Neural cell (in vitro differentiated cells): ENCODE measurements at regions not wholly inside any gene's neighbourhood (a gene's known extent, or its start where the extent isn't known, plus 50 kb on each side); places are given as distances from the start of the nearest gene placed in this dataset.

Experiments used
- H2AFZ ChIP-seq: fragments of 200-600, 300-800 bp; sonication (generic), shearing (Covaris generic); 2 replicates; pipeline ENCODE4 v1.6.0; 2014; ENCODE audit warnings: low read depth, mild to moderate bottlenecking, antibody characterized with exemption, low read length, moderate library complexity
- H3F3A ChIP-seq: fragments of 200-600 bp; shearing (Covaris generic); 2 replicates; pipeline ENCODE4 v1.6.1; 2016; ENCODE audit warnings: mild to moderate bottlenecking, moderate library complexity, mixed read lengths, antibody characterized with exemption, low read length; ENCODE audit not compliant: insufficient read depth, poor library complexity, severe bottlenecking
- H3K27ac ChIP-seq: fragments of 200-600, 300-800 bp; sonication (generic), shearing (Covaris generic); 2 replicates; pipeline ENCODE4 v1.5.1; 2014; ENCODE audit warnings: mild to moderate bottlenecking, low read length, moderate library complexity
- H3K27me3 ChIP-seq: fragments of 300-800, 200-600 bp; sonication (generic), shearing (Covaris generic); 2 replicates; pipeline ENCODE4 v1.6.0; 2014; ENCODE audit warnings: mild to moderate bottlenecking, low read depth, low read length, moderate library complexity; ENCODE audit not compliant: insufficient read depth
- H3K36me3 ChIP-seq: fragments of 300-800, 200-600 bp; sonication (generic), shearing (Covaris generic); 2 replicates; pipeline ENCODE4 v1.5.1; 2014; ENCODE audit warnings: mild to moderate bottlenecking, antibody characterized with exemption, low read length, moderate library complexity; ENCODE audit not compliant: insufficient read depth
- H3K4me2 ChIP-seq: fragments of 300-800, 200-600 bp; sonication (generic), shearing (Covaris generic); 2 replicates; pipeline ENCODE4 v1.6.0; 2014; ENCODE audit warnings: mild to moderate bottlenecking, low read length
- H3K4me3 ChIP-seq: fragments of 300-800, 200-600 bp; sonication (generic), shearing (Covaris generic); 2 replicates; pipeline ENCODE4 v1.5.1; 2014; ENCODE audit warnings: mild to moderate bottlenecking, low read length, moderate library complexity
- H3K79me2 ChIP-seq: fragments of 200-600 bp; shearing (Covaris generic); replicated peaks from 2 replicates; pipeline ENCODE4 v1.6.0; 2014; ENCODE audit warnings: mild to moderate bottlenecking, low read length, moderate library complexity; ENCODE audit not compliant: insufficient read depth
- H3K9ac ChIP-seq: fragments of 300-800, 200-600 bp; sonication (generic), shearing (Covaris generic); 2 replicates; pipeline ENCODE4 v1.6.1; 2016; ENCODE audit warnings: mild to moderate bottlenecking, low read length, mixed read lengths
- H3K9me2 ChIP-seq: fragments of 200-600 bp; shearing (Covaris generic); 2 replicates; pipeline ENCODE4 v1.6.1; 2016; ENCODE audit warnings: mild to moderate bottlenecking, low read length, mixed read lengths; ENCODE audit not compliant: insufficient read depth
- H3K9me3 ChIP-seq: fragments of 200-600, 300-800 bp; sonication (generic), shearing (Covaris generic); 2 replicates; pipeline ENCODE4 v1.6.1; 2016; ENCODE audit warnings: mild to moderate bottlenecking, mixed run types, low read length, moderate library complexity, mixed read lengths
- H4K20me1 ChIP-seq: fragments of 200-600 bp; shearing (Covaris generic); 2 replicates; pipeline ENCODE4 v1.6.1; 2016; ENCODE audit warnings: mild to moderate bottlenecking, mixed run types; ENCODE audit not compliant: insufficient read depth
- CTCF ChIP-seq: fragments of 450-650 bp; IDR thresholded peaks from 2 replicates; pipeline ENCODE4 v1.5.1; 2014; ENCODE audit warnings: antibody characterized with exemption, mild to moderate bottlenecking, moderate library complexity; ENCODE audit not compliant: poor library complexity, severe bottlenecking
- EP300 ChIP-seq: fragments of 450-650 bp; conservative IDR thresholded peaks from 2 replicates; pipeline ENCODE4 v1.6.1; 2014; ENCODE audit warnings: antibody characterized with exemption, mild to moderate bottlenecking, moderate library complexity; ENCODE audit not compliant: poor library complexity, severe bottlenecking
- EZH2 ChIP-seq: fragments of 200-600, 300-800 bp; shearing (Covaris generic), sonication (generic); IDR thresholded peaks from 2 replicates; pipeline ENCODE4 v1.6.1; 2014; ENCODE audit warnings: antibody characterized with exemption, low read length, borderline replicate concordance, mild to moderate bottlenecking; ENCODE audit not compliant: insufficient read depth, poor library complexity, severe bottlenecking
- MXI1 ChIP-seq: fragments of 450-650 bp; conservative IDR thresholded peaks from 2 replicates; pipeline ENCODE4 v1.6.1; 2014; ENCODE audit warnings: antibody characterized with exemption, mild to moderate bottlenecking; ENCODE audit not compliant: poor library complexity, severe bottlenecking
- POLR2AphosphoS5 ChIP-seq: IDR thresholded peaks from 2 replicates; pipeline ENCODE4 v1.6.1; 2012
- RAD21 ChIP-seq: fragments of 450-650 bp; conservative IDR thresholded peaks from 2 replicates; pipeline ENCODE4 v1.6.1; 2014; ENCODE audit warnings: antibody characterized with exemption, mild to moderate bottlenecking, moderate library complexity
- REST ChIP-seq: IDR thresholded peaks from 2 replicates; pipeline ENCODE4 v1.6.1; 2012; ENCODE audit warnings: borderline replicate concordance
- SMC3 ChIP-seq: fragments of 450-650 bp; conservative IDR thresholded peaks from 2 replicates; pipeline ENCODE4 v1.6.1; 2014; ENCODE audit warnings: antibody characterized with exemption, mild to moderate bottlenecking, moderate library complexity; ENCODE audit not compliant: poor library complexity
- TAF1 ChIP-seq: IDR thresholded peaks from 2 replicates; pipeline ENCODE4 v1.6.1; 2012; ENCODE audit warnings: low read depth

- no peak overlapping the region for H2AFZ ChIP-seq
- TF ChIP-seq RAD21 (no peak), MXI1 (no peak), SMC3 (no peak), EP300 (no peak), EZH2 (no peak), TAF1 (no peak), POLR2AphosphoS5 (no peak), REST (no peak), CTCF (no peak)
These were observed 427.8 kb downstream of the SLC6A15 start for GRCh38 chr12:84484798-84485197.

GRCh38 chr12:84480803-84481202 is 431.8 kb downstream of the SLC6A15 start:
- no peaks in the 10 kb centered on the region for H3K9me3 ChIP-seq
- no peak overlapping the region for H3K9ac ChIP-seq
- H4K20me1 ChIP-seq, result no peaks in the 10 kb centered on the region
- H3F3A ChIP-seq, result no peaks in the 10 kb centered on the region
- H3K4me3 ChIP-seq, result no peak overlapping the region
- no peak overlapping the region for H3K27ac ChIP-seq
- H3K27me3 ChIP-seq, result no peaks in the 10 kb centered on the region
- H3K36me3 ChIP-seq, result no peaks in the 10 kb centered on the region
- no peak overlapping the region for H2AFZ ChIP-seq
- TF ChIP-seq MXI1 (no peak), EP300 (no peak), TAF1 (no peak), POLR2AphosphoS5 (no peak), EZH2 (no peak), REST (no peak), RAD21 (no peak), SMC3 (no peak), CTCF (no peak)
- no peak overlapping the region for H3K4me2 ChIP-seq
- H3K9me2 ChIP-seq, result no peaks in the 10 kb centered on the region
- H3K79me2 ChIP-seq, result no peaks in the 10 kb centered on the region

More at GRCh38 chr12:84484798-84485197, 427.8 kb downstream of the SLC6A15 start:
- Histone ChIP-seq H3K9ac (no peak overlapping the region), H3K27me3 (no peaks in the 10 kb centered on the region), H3K27ac (no peak overlapping the region), H3K79me2 (no peaks in the 10 kb centered on the region), H4K20me1 (no peaks in the 10 kb centered on the region), H3F3A (no peaks in the 10 kb centered on the region), H3K9me2 (no peaks in the 10 kb centered on the region), H3K4me2 (no peak overlapping the region), H3K36me3 (no peaks in the 10 kb centered on the region), H3K9me3 (no peaks in the 10 kb centered on the region), H3K4me3 (no peak overlapping the region)
